Smooth muscle cell (in vitro differentiated cells): ENCODE measurements at regions not wholly inside any gene's neighbourhood (a gene's known extent, or its start where the extent isn't known, plus 50 kb on each side); places are given as distances from the start of the nearest gene placed in this dataset.

Source experiments
- DNase-seq: peaks from one replicate; lab custom pipeline; 2025; ENCODE audit not compliant: unreplicated experiment; lab: John Stamatoyannopoulos, UW
- H2AFZ ChIP-seq: fragments of 200-600 bp; sonication (generic); 2 replicates; pipeline ENCODE4 v1.6.0; 2016; ENCODE audit warnings: antibody characterized with exemption, low read depth, mild to moderate bottlenecking
- H3F3A ChIP-seq: fragments of 200-600 bp; sonication (generic); 2 replicates; pipeline ENCODE4 v1.6.0; 2017; ENCODE audit warnings: antibody characterized with exemption, low read depth
- H3K27ac ChIP-seq: fragments of 200-600 bp; sonication (generic); 2 replicates; pipeline ENCODE4 v1.5.1; 2016; ENCODE audit warnings: low read depth, mild to moderate bottlenecking
- H3K27me3 ChIP-seq: fragments of 200-600 bp; sonication (generic); 2 replicates; pipeline ENCODE4 v1.6.1; 2016; ENCODE audit warnings: low read depth, mild to moderate bottlenecking
- H3K36me3 ChIP-seq: fragments of 200-600 bp; sonication (generic); 2 replicates; pipeline ENCODE4 v1.5.1; 2016; ENCODE audit warnings: low read depth
- H3K4me1 ChIP-seq: fragments of 200-600 bp; sonication (generic); 2 replicates; pipeline ENCODE4 v1.5.1; 2016; ENCODE audit warnings: low read depth
- H3K4me2 ChIP-seq: fragments of 200-600 bp; sonication (generic); 2 replicates; pipeline ENCODE4 v1.6.0; 2016; ENCODE audit warnings: mild to moderate bottlenecking
- H3K4me3 ChIP-seq: fragments of 200-600 bp; sonication (generic); 2 replicates; pipeline ENCODE4 v1.5.1; 2016; ENCODE audit warnings: mild to moderate bottlenecking
- H3K79me2 ChIP-seq: fragments of 200-600 bp; sonication (generic); 2 replicates; pipeline ENCODE4 v1.6.0; 2016; ENCODE audit warnings: low read depth, mild to moderate bottlenecking
- H3K9ac ChIP-seq: fragments of 200-600 bp; sonication (generic); 2 replicates; pipeline ENCODE4 v1.6.0; 2016; ENCODE audit warnings: low read depth
- H3K9me3 ChIP-seq: fragments of 200-600 bp; sonication (generic); replicated peaks from 2 replicates; pipeline ENCODE4 v1.5.1; 2016; ENCODE audit warnings: low read depth
- H4K20me1 ChIP-seq: fragments of 200-600 bp; sonication (generic); 2 replicates; pipeline ENCODE4 v1.6.0; 2016; ENCODE audit warnings: low read depth
- whole genome bisulfite sequencing: methylation state at CpG from one replicate; pipeline ENCODE4 v1.1.7; 2016; ENCODE audit warnings: low lambda C conversion rate; 5-methylcytosine and 5-hydroxymethylcytosine counted together
- TF ChIP-seq, protein P1 (sequence below): fragments of 200-600 bp; sonication (generic); IDR thresholded peaks from 2 replicates; pipeline ENCODE4 v1.5.1; 2017; ENCODE audit warnings: borderline replicate concordance, mild to moderate bottlenecking, antibody characterized with exemption; ENCODE audit not compliant: insufficient read depth, poor library complexity, severe bottlenecking

DNA sequence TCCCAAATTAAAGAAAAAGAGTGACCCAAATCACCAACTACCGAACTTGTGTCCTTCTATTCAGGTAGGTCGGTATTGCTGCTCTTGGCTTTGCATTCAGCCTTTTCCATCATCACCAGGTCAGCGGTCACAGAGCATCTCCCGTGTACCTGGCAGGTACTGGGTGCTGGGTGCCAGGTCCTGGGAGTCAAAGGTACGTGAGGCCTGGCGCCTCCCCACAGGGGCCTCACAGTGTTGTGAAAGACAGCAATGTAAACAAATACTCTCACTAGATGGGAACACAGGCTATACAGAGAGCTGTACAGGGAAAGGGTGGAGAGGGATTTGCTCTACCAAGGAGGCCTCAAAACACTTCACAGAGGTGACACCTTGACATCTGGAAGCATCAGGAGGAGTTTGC lies 86.7 kb downstream of the ZIC5 start:
- Histone ChIP-seq H3K4me3 (no peak overlapping the region), H3K79me2 (no peaks in the 10 kb centered on the region), H3K9me3 (no peaks in the 10 kb centered on the region), H3K9ac (no peak overlapping the region), H3F3A (no peaks in the 10 kb centered on the region), H3K27ac (no peak overlapping the region), H4K20me1 (no peaks in the 10 kb centered on the region), H2AFZ (no peak overlapping the region), H3K36me3 (no peaks in the 10 kb centered on the region), H3K4me1 (no peaks in the 10 kb centered on the region), H3K27me3 (peaks cover 3% of the 10 kb centered on the region), H3K4me2 (no peak overlapping the region)
- TF ChIP-seq, protein P1, sequence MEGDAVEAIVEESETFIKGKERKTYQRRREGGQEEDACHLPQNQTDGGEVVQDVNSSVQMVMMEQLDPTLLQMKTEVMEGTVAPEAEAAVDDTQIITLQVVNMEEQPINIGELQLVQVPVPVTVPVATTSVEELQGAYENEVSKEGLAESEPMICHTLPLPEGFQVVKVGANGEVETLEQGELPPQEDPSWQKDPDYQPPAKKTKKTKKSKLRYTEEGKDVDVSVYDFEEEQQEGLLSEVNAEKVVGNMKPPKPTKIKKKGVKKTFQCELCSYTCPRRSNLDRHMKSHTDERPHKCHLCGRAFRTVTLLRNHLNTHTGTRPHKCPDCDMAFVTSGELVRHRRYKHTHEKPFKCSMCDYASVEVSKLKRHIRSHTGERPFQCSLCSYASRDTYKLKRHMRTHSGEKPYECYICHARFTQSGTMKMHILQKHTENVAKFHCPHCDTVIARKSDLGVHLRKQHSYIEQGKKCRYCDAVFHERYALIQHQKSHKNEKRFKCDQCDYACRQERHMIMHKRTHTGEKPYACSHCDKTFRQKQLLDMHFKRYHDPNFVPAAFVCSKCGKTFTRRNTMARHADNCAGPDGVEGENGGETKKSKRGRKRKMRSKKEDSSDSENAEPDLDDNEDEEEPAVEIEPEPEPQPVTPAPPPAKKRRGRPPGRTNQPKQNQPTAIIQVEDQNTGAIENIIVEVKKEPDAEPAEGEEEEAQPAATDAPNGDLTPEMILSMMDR = no peak
- 88% methylated on average over 6 of the region's 6 CpGs for WGBS
- no peak for DNase-seq

DNA sequence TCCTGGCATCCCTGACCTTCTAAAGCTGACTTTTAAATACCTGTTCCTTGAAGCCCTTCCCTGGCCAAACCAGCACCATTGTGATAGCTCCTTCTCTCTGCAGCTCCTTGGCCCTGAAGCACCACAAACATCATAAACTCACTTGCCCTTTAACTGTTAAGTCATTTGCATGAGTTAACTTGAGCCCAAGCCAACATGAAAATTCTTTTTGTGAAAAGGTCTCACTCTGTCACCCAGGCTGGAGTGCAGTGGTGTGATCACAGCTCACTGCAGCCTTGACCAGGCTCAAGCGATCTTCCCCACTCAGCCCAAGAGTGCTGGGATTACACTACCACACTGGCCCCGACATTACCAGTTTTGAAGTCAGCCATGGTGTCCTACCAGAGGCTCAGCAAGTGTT lies 87.8 kb downstream of the ZIC5 start:
- TF ChIP-seq, protein P1 = no peak
- no peaks in the 10 kb centered on the region for H3K79me2 ChIP-seq
- no peaks in the 10 kb centered on the region for H3K4me1 ChIP-seq
- no peaks in the 10 kb centered on the region for H3F3A ChIP-seq
- no peak overlapping the region for H3K27ac ChIP-seq
- H3K4me3 ChIP-seq = no peak overlapping the region
- 92% methylated on average over 2 of the region's 2 CpGs for WGBS
- no peaks in the 10 kb centered on the region for H3K27me3 ChIP-seq
- no peak overlapping the region for H2AFZ ChIP-seq
- no peaks in the 10 kb centered on the region for H3K36me3 ChIP-seq
- H4K20me1 ChIP-seq = no peaks in the 10 kb centered on the region
- no peak overlapping the region for H3K4me2 ChIP-seq
- no peak for DNase-seq
- no peak overlapping the region for H3K9ac ChIP-seq
- no peaks in the 10 kb centered on the region for H3K9me3 ChIP-seq

DNA sequence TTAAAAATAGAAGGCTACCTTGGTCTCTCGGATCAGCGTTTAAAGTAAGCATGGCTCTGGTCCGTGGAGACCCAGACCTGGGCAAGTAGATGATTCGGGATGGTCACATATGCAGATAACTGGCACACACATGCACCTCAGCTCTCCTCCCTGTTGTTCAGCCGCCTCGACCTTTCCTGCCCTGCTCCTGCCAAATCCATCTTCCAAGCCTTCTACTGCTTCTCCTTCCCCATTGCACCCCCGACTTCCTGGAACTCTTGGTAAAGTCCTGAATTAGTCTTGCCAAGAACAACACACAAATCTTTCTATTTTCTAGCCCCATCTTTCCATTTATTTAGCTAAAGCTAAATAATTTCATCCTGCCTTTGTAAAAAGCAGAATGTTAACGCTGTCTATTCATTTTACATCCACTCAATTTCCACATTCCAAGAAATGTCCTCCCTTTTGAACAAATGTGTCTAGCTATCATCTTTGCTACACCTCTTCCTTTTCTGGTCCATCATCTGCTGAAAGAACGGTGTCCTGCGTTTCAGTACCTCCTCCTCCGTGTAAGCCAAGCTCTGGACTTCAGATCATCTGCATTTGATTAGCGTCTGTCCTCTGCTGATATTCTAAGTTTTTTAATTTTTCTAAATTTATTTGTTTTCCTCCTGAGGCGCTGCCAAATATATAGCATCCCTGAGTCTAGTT lies 92.5 kb downstream of the ZIC5 start:
- H3F3A ChIP-seq = no peaks in the 10 kb centered on the region
- TF ChIP-seq, protein P1 = no peak
- H3K4me1 ChIP-seq = no peaks in the 10 kb centered on the region
- no peak overlapping the region for H3K4me2 ChIP-seq
- H2AFZ ChIP-seq = no peak overlapping the region
- H3K9ac ChIP-seq = no peak overlapping the region
- H3K36me3 ChIP-seq = no peaks in the 10 kb centered on the region
- DNase-seq = no peak
- H3K27me3 ChIP-seq = peaks cover 4% of the 10 kb centered on the region
- no peaks in the 10 kb centered on the region for H3K79me2 ChIP-seq
- H3K9me3 ChIP-seq = no peaks in the 10 kb centered on the region
- no peaks in the 10 kb centered on the region for H4K20me1 ChIP-seq
- 85% methylated on average over 13 of the region's 13 CpGs for WGBS
- H3K4me3 ChIP-seq = no peak overlapping the region
- no peak overlapping the region for H3K27ac ChIP-seq

DNA sequence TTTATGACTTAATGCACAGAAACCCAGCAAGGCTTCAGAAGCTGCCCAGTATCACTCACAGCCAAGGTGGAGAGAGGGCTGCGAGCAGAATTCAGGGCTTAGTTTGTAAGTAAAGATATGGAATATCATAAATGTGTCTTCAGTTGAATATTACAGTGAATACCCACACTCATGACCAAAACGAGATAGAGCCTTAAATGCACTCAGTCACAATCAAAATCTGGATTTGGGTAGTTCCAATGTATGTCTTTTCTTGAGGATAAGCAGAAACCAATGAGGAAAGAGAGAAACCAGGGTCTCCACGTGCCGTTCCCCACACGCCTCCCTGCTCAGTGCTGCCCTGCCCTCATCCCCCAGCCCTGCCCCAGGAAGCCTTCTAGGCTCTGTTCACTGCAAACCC lies 94.9 kb downstream of the ZIC5 start:
- WGBS = 87% methylated on average over 5 of the region's 5 CpGs
- no peak for DNase-seq
- Histone ChIP-seq H3K27me3 (peaks cover 16% of the 10 kb centered on the region), H2AFZ (no peak overlapping the region), H3K4me3 (no peak overlapping the region), H3F3A (no peaks in the 10 kb centered on the region), H3K9me3 (no peaks in the 10 kb centered on the region), H3K36me3 (no peaks in the 10 kb centered on the region), H4K20me1 (no peaks in the 10 kb centered on the region), H3K27ac (no peak overlapping the region), H3K4me1 (no peaks in the 10 kb centered on the region), H3K4me2 (no peak overlapping the region), H3K9ac (no peak overlapping the region), H3K79me2 (no peaks in the 10 kb centered on the region)
- TF ChIP-seq, protein P1 = no peak
